GM18511 (cell line): ENCODE measurements at regions not wholly inside any gene's neighbourhood (a gene's known extent, or its start where the extent isn't known, plus 50 kb on each side); places are given as distances from the start of the nearest gene placed in this dataset.
"Not testable (repeated sequence)": the region's sequence is repeated elsewhere in the genome, so short reads cannot be mapped to it uniquely, and the experiment has no call there.

Experiments
- ATAC-seq: cut with Tn5 transposase; IDR thresholded peaks from one replicate; pipeline ENCODE4 v1.9.1; 2021; ENCODE audit warnings: mild to moderate bottlenecking, moderate library complexity; ENCODE audit not compliant: unreplicated experiment

DNA sequence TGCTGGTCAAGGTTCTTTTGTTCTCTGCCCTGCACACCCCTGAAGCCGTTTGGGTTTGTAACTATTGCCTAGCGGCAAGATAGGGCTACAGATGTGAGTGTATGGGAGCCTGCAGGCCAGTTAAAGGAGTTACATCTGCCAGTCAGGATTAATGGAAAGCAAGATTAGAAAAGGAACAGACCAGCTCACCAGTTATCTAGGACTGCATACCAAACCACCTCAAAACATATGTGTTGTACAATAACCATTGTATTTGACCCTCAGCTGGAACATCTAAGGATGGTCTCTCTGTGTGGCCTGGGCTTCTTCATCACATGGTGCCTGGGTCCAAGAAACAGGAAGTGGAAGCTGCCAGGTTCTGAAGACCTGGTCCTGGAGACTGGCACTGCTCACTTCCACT lies 52.5 kb upstream of the FBXO28 start:
- ATAC-seq = no peak

DNA sequence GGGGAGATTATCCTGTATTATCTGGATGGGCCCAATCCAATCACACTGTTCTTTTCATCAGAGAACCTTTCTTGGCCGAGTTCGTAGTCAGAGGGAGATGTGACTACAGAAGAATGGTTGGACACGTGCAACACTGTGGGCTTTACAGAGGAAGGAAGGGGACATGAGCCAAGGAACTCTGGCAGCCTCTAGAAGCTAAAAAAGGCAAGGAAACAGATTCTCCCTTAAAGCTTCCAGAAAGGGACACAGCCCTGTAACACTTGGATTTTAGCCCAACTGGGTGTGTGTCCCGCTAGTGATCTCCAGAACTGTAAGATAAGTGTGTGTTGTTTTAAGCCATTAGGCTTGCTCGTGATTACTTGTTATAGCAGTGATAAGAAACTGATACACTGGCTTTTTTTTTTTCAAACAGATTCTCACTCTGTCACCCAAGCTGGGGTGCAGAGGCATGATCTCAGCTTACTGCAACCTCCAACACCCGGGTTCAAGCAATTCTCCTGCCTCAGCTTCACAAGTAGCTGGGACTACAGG lies 53.9 kb upstream of the FBXO28 start:
- no peak for ATAC-seq

DNA sequence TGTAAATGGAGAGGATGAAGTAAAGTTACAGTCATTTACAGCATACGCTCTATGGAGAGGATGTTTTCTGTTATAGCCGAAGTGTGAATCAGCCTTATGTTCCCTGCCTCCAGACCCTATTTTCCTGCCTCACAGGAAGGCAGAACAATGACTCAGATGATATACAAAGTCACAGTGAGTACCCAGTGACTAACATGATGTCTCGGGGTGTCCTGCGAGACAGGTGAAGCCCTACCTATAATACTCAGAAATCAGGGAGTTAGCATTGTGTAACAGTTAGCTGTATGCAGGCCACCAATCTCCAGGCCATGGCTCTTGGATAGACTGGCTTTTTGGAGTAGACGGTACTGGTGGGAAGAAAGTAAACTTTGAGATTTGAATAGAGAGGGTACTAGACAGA lies 55.6 kb upstream of the FBXO28 start:
- no peak for ATAC-seq

DNA sequence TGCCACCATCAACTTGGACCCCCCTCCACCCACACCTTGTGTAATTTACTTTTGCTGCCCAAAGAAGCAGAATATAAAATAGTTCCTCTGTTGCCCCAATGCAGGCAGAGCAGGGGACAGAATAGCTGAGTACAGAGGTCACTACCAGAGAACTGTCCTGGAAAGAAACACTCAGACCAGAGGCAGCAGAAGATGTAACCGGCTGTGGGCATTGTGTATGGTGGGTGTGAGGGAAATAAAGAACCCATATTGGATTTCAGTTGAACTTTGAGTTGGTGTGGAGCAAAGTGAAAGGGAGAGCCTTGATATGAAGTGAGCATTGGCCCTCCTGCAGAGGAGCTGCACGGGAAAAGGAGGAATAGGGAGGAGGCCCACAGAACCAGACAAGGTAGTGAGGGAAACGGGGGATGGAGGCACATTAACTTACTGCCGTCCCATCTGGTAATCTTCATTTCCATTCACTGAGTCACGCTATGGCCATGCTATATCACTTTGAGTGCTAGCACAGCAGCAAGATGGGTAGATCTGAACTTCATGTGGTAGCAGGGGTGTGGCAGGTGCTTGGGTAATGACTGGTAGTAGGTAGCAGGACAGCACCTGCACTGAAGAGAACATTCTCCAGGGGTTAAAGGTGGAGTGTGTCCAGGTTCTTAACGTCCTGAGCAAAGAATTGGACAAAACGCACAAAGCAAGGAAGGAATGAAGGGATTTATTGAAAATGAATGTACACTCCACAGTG lies 56.3 kb upstream of the FBXO28 start:
- ATAC-seq = no peak

DNA sequence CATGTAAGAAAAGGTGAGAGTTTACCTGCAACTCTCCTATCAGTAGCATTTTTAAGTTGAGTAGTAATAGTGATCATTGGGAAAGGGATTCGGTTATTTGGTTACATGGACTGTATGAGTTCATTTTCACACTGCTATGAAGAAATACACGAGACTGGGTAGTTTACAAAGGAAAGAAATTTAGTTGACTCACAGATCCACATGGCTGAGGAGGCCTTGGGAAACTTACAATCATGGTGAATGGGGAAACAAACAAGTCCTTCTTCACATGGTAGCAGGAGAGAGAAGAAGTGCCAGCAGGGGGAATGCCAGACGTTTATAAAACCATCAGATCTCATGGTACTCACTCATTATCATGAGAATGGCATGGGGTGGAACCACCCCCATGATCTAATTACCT lies 59.3 kb upstream of the FBXO28 start:
- ATAC-seq = no peak

DNA sequence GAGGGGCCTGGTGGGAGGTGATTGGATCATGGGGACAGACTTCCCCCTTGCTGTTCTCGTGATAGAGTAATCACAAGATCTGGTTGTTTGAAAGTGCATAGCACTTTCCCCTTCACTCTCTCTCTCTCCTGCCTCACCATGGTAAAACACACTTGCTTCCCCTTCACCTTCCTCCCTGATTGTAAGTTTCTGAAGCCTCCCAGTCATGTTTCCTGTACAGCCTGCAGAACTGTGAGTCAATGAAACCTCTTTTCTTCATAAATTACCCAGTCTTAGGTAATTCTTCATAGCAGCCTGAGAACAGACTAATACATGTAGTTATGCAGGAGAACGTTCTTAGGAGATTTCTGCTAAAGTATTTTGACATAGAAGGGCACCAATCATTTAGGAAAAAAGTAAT lies 59.9 kb upstream of the FBXO28 start:
- ATAC-seq = no peak

DNA sequence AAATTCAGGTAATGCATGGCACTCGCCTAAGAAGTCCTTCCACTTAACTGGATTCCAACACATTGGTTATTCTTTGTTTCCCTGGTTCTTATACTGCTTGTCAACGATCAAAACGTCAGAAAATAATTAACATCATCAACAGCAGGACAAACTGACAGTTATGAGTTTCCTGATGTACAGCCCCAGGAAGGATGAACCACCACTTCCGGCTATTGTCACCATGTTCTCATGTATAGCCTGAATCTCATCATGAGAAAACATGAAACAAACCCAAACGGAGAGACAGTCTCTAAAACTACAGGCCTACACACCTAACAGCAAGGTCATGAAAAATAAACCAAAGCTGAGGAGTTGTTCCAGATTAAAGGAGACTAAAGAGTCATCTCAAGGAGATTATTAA lies 60.5 kb upstream of the FBXO28 start:
- ATAC-seq = no peak

DNA sequence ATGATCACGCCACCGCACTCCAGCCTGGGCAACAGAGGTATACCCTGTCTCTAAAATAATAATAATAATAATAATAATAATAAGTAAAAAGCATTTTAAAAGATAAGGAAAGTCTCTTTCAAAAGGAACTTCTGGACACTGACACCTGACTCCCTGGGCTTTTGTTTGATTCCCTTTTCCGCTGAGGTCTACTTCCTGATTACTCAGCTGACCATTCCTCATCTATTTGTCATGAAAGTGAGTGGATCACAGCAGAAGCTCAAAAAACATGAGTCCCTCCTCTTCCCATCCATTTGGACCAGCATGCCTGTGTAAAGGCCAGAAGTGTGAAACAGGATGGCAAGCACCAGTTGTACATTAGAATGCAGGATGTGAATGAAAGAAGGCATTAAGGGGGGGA lies 61.1 kb upstream of the FBXO28 start:
- no peak for ATAC-seq

DNA sequence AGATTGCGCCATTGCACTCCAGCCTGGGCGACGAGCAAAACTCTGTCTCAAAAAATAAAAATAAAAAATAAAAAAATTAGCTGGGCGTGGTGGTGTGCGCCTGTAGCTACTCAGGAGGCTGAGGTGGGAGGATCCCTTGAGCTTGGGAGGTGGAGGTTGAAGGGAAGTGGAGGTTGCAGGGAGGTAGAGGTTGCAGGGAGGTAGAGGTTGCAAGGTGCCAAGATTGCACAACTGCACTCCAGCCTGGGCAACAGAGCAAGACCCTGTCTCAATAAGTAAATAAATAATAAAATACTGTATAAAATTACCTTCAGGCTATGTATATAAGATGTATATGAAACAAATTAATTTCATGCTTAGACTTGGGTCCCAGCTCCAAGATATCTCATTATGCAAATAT lies 62.1 kb upstream of the FBXO28 start:
- ATAC-seq = not testable (repeated sequence)

DNA sequence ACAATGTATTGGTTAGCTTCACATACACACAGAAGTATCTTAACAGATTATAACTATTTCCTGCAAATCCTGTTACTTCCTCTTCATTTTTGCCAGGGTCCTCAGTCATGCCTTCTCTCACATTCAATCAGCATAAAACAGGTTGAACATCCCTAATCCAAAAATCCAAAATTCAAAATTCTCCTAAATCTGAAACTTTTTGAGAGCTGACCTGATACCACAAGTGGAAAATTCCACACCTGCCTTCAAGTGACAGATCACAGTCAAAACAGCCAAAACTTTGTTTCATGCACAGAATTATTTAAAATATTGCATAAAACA lies 62.9 kb upstream of the FBXO28 start:
- no peak for ATAC-seq

DNA sequence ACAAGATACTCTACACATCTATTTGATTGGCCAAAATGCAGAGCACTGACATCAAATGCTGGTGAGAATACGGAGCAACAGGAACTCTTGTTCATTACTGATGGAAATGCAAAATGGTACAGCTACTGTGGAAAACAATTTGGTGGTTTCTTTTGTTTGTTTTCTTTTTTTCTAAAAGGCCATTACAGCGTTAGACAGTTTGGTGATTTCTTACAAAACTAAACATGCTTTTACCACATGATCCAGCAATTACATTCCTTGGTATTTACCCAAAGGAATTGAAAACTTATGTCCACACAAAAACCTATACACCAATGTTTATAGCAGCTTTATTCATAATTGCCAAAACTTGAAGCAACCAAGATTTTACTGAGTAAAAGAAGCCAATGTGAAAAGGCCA lies 66.4 kb upstream of the FBXO28 start:
- ATAC-seq = no peak

DNA sequence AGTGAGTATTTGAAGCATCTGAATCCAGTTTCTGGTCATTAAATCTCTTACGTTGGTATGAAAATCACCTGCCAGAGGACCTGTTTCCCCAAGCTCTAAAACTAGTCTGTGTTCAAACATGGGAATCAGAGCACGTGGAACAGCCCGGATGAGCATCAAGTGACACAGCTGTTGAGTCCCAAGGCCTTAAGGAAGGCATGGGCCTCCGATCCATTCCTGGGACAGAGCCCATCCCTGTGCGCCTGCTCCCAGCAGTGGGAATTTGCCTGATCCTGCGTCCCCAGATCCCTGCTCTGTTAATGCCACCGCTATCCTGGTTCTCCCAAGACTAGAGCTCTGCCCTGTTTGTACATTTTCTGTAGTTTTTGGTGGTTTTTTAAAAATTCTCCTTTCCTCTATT lies 68.4 kb upstream of the FBXO28 start:
- ATAC-seq = no peak

DNA sequence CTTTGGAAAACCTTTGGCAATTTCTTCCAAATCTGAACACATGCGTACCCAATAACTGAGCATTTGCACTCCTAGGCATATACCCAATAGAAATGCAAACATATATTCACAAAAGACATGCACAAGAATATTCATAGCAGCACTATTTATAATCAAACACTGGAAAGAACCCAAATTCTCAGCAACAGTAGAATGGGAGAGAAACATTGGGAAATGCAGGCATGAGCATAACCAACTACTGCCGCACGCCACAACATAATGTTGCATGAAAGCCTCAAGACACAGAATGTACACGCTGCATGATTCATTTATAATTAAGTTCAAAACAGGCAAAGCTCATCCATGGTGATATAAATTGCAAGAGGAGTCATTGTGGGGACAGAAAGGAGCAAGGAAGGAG lies 69.5 kb upstream of the FBXO28 start:
- no peak for ATAC-seq

DNA sequence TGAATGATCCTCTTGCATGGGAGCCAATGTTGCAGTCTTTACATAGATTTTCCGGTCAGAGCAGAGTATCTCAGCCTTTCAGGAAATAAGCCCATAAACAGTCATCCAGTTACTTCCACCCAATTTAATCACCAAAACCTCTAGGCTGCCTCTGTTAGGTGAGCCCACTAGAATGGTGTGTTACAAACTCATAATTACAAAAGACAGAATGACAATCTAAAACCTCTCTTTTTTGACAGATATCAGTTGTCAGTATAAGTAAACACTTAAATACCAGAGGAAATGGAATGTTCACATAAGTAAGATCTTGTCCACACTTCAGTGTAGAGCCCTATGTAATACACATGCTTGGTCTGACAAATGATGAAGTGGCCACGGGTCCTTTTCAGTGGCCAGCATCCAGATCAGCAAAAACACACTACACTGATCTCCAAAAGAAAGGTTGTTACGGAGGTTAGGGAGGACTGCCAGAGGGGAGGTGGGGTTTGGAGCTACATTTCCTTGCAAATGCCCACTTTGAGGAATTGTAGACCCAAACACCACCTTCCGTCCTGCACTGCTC lies 71.3 kb upstream of the FBXO28 start:
- ATAC-seq = no peak

DNA sequence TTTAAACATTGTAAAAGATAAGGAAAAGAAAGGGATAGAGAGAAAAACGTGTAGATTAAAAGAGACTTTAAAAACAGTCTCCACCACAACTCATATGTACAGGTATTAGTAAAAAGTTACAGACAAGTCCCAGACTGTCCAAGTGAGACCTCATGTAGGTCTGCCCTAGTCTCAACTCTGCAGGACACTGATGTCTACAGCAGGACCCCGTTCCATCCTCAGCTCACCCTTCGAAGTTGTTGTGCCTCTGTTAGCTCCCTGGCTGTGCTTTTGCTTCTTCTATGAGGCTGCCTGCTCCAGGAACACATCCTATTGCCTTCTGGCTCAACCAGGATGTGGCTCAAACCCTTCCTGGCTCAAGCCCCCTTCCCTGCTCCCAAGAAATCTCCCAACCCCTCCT lies 72.9 kb upstream of the FBXO28 start:
- no peak for ATAC-seq

DNA sequence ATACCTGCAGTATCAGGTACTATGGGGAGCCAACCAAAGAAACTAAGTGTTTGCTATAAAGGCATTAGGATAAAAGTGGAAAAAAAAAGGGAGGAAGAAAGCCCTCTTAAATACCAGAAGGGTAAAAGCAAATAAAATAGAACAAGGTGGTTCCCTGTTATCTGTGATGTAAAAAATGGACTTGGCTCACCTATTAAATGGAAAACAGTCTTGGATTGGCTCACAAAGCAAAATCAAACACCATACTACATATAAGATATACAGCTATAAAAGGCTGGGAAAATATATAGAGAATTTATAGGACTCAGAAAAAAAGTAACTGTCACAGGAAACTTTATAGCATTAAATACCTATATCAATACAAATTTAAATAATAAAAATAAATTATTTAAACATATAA lies 73.5 kb upstream of the FBXO28 start:
- not testable (repeated sequence) for ATAC-seq

DNA sequence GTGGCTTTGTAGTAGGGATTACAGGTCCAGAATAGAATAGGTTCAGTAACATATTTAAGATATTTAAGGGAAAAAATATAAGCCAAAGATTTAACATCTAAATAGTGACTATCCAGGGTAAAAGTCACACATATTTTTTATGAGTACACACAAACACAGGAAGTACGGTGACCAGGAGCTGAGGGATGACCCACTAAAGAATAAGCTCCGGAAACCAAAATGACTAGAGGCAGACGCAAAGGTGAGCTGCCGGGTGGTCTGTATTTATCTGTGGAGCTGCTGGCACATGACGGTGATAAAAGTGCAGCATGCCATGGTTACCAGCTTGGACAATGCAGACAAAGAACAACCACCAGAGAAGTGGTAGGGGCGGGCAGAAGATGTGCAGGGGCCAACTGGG lies 73.9 kb upstream of the FBXO28 start:
- ATAC-seq = not testable (repeated sequence)

DNA sequence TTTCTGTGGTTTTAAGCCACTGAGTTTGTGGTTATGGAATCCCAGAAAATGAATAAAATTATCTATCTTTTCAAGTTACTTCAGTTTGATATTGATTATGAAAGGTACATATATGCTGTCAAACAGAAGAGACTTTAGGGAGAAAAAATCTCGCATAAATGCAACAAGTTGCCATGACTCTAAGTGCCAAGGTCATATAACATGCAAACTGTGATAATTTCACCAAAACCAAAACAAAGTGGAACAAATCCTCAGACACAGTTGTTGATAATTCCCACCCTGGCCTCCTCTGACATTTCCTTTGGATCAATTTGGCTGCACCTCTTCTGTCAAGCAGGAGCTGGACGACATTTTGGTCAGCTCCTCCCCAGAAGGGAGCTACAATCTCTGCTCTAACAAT lies 75.1 kb upstream of the FBXO28 start:
- ATAC-seq = not testable (repeated sequence)

DNA sequence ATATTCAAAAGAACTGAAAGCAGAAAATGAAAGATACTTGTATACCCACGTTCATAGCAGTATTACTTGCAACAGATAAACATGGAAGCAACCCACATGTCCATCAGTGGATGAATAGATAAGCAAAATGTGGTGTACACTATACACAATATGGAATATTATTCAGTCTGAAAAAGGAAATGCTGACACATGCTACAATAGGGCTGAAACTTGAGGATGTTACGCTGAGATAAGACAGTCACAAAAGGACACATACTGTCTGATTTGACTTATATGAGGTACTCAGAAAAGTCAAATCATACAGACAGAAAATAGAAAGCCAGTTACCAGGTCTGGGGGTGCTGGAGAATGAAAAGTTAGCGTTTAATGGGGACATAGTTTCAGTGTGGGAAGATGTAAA lies 76.5 kb upstream of the FBXO28 start:
- ATAC-seq = not testable (repeated sequence)

DNA sequence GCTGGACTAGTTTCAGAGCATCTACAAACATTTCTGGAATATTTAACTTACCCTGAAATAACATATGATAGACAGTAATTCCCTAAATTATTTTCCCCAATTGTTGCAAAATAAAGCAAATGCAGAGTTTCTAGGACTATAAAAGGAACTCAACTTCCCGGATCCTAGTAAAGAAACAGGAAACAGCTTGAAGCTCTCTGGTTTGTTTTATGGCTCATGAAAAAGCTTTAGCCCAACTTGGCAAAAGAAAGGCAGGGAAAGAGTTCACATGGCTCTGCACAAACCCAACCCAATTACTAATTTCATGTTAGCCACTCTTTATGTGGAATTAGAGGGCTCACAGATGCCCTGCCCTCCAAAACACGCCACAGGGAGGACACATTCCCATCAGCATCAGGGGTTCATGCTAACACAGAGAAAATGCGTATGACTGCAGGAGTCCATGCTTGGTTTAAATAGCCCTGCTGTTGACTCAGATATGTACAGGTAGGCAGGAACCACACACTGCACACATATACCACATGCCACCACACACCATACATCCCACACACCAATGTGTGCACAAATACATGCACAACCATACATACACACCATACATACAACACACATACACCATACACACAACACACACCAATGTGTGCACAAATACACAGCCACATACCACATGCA lies 81.2 kb upstream of the FBXO28 start:
- not testable (repeated sequence) for ATAC-seq

DNA sequence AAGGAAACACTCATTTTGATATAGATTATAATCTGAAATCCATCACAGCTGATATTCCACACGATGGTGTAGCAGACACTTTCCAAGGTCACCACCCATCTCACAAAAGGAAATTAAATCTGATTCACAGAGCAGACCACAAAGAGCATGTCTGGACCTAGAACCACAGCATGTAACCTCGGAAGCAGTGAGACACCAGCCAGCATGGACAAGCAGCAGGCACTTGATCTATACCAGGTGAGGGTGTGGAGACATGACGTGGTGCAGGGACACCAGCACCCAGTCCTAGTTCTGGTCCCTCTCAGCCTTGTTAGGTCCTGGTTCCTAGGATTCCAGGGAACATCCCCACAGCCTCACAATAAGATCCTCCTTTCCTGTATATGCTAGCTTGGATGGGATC lies 81.9 kb upstream of the FBXO28 start:
- not testable (repeated sequence) for ATAC-seq

DNA sequence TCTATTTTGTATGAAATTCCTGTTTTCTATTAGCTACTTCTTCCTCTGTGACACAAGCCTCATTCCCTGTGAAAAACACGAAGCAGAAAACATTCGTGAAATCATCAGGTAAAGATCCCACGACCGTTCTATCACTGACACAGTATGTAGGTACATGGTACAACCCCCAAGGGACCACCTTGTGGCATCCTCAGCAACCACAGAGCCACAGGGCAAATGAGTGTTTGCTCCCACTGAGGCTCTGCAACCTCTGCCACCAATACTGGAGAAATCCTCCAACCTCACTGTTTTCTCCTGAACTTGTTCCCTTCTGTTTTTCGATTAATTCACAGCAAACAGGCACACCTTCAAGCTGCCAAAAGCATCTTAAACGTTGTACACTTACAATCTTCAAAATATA lies 83.7 kb upstream of the FBXO28 start:
- not testable (repeated sequence) for ATAC-seq
